G401.6 (cell line): ENCODE measurements at regions not wholly inside any gene's neighbourhood (a gene's known extent, or its start where the extent isn't known, plus 50 kb on each side); places are given as distances from the start of the nearest gene placed in this dataset.
A peak's percentile ranks its signal among the peaks of the same experiment; 100 is the strongest.
"Not testable (repeated sequence)": the region's sequence is repeated elsewhere in the genome, so short reads cannot be mapped to it uniquely, and the experiment has no call there.

Experiments
- FAIRE-seq: peaks from 2 replicates; lab custom pipeline; 2012; peaks lifted over from hg19 to GRCh38; lab: Jason Lieb, UNC

GRCh38 chr6:11961923-11962322, 50.2 kb upstream of the HIVEP1 start:
- no peak for FAIRE-seq

- no peak for FAIRE-seq
Observed at GRCh38 chr6:11960909-11961779, 51.0 kb upstream of the HIVEP1 start.

GRCh38 chr6:11956781-11957180, 55.3 kb upstream of the HIVEP1 start:
- FAIRE-seq = no peak

GRCh38 chr6:11953641-11954040, 58.5 kb upstream of the HIVEP1 start:
- no peak for FAIRE-seq

- FAIRE-seq = no peak
Observed at GRCh38 chr6:11952316-11952715, 59.8 kb upstream of the HIVEP1 start.

GRCh38 chr6:11951868-11952267, 60.2 kb upstream of the HIVEP1 start:
- FAIRE-seq = no peak

- no peak for FAIRE-seq
Observed at GRCh38 chr6:11950109-11950508, 62.0 kb upstream of the HIVEP1 start.

- no peak for FAIRE-seq
Observed at GRCh38 chr6:11947575-11947974, 64.5 kb upstream of the HIVEP1 start.

GRCh38 chr6:11947063-11947462, 65.0 kb upstream of the HIVEP1 start:
- FAIRE-seq = no peak

- no peak for FAIRE-seq
Observed at GRCh38 chr6:11944111-11944510, 68.0 kb upstream of the HIVEP1 start.

- FAIRE-seq = no peak
Observed at GRCh38 chr6:11943060-11943459, 69.1 kb upstream of the HIVEP1 start.

- FAIRE-seq = no peak
Observed at GRCh38 chr6:11942185-11942864, 69.8 kb upstream of the HIVEP1 start.

GRCh38 chr6:11940532-11941166, 71.5 kb upstream of the HIVEP1 start:
- peak; percentile 94 for FAIRE-seq

- FAIRE-seq = no peak
Observed at GRCh38 chr6:11938285-11938890, 73.7 kb upstream of the HIVEP1 start.

- FAIRE-seq = no peak
Observed at GRCh38 chr6:11934638-11935037, 77.5 kb upstream of the HIVEP1 start.

GRCh38 chr6:11932892-11933291, 79.2 kb upstream of the HIVEP1 start:
- not testable (repeated sequence) for FAIRE-seq

GRCh38 chr6:11931296-11932035, 80.6 kb upstream of the HIVEP1 start:
- no peak for FAIRE-seq

- not testable (repeated sequence) for FAIRE-seq
Observed at GRCh38 chr6:11930834-11931233, 81.3 kb upstream of the HIVEP1 start.

GRCh38 chr6:11930240-11930639, 81.9 kb upstream of the HIVEP1 start:
- FAIRE-seq = no peak

- no peak for FAIRE-seq
Observed at GRCh38 chr6:11929241-11929835, 82.8 kb upstream of the HIVEP1 start.

GRCh38 chr6:11926594-11927407, 85.3 kb upstream of the HIVEP1 start:
- no peak for FAIRE-seq
